Activated T-cell treated with anti-CD3 and anti-CD28 coated beads for 24 hours (primary cell): ENCODE measurements at regions not wholly inside any gene's neighbourhood (a gene's known extent, or its start where the extent isn't known, plus 50 kb on each side); places are given as distances from the start of the nearest gene placed in this dataset.
"Not testable (repeated sequence)": the region's sequence is repeated elsewhere in the genome, so short reads cannot be mapped to it uniquely, and the experiment has no call there.

Source experiments
- DNase-seq: peaks from one replicate; pipeline ENCODE4 v3.0.0-alpha.2; 2020; ENCODE audit warnings: low read depth

DNA sequence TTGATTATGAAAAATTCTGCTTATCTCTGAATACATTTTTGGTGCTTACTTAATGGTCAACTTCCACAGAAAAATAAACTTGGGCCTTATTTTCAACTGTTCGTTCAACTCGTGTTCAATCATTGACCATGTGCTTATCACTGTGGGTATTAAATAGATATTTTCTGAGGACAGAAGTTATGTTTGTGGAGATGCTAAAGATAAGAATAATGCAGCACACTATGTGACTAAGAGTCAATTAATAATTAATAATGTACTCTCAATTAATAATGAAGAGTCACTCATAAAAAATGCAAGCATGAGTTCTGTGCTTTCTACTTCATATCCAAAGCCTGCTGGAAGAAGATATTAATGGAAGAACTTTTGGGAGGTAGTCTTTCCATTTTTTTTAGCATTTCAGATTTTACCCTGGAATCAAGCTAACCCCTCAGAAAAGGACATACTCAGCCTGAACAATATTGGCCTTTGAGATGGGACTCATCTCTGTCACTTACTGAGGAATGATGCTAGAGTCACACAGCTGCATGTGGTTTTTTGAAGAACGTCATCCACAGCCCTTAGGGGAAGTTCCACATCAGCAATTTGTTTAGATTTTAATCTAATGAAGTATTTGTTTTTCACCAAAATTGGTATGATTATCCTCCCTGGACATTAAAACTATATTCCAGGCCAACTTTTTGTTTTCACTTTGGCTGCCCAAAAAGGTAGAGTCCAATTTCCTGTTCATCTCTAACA, 191.9 kb upstream of the CRIM1 start:
- no peak for DNase-seq

DNA sequence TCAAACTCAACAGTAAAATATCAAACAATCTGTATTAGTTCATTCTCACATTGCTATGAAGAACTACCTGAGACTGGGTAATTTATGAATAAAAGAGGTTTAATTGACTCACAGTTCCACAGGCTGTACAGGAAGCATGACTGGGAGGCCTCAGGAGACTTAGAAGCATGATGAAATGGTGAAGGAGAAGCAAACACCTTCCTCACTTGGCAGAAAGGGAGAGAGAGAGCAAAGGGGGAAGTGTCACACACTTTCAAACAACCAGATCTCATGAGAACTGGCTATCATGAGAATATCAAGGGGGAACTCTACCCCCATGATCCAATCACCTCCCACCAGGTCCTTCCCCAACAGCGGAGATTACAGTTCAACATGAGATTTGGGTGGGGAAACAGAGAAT, 198.5 kb upstream of the CRIM1 start:
- not testable (repeated sequence) for DNase-seq

DNA sequence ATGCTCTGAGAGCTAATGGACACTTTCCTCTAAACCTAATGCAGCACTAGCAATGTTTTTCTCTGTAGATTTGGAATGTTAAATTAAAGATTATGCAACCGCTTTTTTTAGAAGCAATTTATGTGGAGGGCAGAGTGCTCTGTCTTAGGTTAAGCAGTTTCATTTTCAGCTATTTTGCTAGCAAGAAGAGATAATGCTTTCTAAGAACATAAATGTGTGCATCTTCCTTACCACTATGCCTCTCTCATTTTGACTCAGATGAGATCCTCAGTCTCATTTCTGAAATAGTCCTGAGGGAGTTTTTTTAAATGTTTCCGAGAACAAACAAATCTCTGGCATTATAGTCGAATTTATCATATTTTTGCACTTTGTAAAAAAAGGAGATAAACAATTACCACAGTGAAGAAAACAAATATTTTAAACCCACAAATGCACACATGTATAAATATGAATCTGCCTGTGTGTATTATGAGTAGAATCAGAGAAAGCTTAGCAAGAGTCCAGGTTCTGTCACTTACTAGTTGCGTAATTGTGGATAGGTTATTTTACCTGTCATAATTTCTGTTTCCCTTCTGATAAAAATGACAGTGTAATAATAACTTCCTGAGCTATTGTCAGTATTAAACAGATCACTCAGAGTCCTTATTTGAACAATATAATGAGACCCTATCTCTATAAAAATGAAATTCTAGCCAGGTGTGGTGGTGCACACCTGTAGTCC, 207.7 kb upstream of the CRIM1 start:
- no peak for DNase-seq

DNA sequence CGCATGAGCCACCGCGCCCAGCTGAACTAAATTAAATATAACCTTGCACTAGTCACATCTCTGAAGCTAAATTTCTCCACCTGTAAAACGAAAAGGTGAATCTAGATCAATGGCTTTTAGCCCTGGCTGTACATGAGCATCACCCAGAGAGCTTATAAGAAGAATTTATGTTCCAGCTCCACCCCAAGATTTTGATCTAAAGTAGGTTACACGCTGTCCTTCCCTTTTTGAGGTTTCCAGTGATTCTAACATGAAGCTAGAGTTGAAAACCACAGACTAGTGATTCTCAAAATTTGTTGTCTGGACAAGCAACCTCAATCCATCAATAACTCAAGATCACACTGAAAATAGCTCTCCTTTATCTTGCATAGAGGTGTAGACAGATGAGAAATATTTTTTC, 208.8 kb upstream of the CRIM1 start:
- DNase-seq: no peak

DNA sequence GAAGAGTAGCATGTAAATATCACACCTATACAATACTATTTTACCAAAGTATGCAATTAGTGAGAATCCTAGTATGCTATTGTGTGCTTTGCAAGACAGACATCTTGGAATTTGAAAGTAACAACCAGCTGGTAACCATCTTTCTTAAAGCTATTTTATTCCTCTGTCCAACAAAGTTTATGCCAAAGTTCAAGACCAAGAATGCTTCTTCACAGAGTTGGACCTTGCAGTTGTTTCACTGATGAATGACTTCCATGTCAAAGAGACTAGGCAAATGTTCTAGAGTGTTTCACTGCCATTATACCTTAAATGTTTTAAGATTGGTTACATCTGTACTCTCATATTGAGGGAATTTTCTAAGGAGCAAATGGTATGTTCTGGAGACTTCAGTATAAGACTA, 215.2 kb upstream of the CRIM1 start:
- no peak for DNase-seq

DNA sequence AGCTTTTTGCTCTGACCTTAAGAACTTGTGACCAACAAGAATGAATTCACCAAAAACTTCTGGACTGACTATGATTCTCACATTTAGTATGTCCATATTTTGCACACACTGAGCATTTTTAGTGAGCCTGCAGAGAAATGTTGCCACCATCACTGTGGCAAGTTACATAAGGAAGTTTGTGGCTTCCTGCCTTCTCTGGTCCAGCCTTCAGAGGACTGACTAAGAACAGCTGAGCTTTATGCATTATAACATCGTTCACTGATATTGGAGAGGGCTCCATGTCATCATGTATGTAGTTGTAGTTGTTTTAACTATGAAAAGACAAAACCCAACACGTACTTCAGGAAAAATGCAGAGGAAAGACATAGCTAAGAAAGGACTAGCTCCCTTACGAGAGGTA, 218.0 kb upstream of the CRIM1 start:
- DNase-seq: no peak

DNA sequence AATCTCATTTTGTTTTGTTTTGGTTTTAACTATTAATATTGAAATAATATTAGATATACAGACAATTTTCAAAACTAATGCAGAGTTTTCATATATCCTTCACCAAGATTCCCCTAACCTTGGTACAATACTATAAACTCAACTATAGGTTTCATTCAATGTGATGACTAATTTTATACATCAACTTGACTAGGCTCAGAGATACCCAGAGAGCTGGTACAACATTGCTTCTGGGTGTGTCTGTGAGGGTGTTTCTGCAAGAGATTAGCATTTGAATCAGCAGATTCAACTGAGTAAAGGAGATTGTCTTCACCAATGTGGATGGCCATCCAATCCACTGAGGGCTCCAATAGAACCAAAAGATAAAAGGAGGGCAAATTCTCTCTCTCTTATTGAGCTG, 221.3 kb upstream of the CRIM1 start:
- no peak for DNase-seq

DNA sequence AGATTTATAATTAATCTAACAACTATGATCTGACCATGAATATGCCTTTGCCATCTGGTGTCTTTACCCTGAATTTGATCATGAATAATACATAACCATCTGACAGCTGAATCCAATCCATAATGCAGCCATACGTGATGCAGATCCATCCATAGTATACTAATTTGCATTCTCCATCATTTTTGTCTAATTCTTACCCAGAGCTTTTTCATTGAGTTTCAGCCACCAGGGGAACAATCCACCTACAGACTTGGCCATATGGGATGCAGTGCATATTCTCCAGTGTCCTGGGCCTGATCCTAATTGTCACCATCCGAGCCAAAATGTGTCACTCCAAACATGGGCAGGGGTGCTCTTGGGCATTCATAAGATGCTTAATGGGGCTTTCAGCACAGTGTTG, 227.2 kb upstream of the CRIM1 start:
- DNase-seq: no peak

DNA sequence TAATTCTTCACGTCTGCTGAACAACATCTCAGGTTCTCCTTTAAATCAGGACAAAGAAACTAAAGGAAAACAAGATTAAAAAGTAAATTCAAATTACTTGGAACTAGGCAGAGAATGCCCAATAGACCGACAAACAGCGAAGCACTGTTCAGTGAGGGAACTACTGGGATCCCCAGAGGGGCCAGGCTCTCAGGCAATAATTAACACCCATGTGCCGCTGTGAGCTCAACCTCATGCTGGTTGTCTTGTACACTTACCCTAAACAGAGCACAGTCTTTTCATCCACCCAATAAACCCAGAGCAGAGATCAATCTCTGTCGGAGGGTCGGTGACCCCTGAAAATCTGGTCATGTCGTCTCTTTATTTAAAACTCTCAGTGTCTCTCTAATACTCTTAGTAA, 229.9 kb upstream of the CRIM1 start:
- no peak for DNase-seq

DNA sequence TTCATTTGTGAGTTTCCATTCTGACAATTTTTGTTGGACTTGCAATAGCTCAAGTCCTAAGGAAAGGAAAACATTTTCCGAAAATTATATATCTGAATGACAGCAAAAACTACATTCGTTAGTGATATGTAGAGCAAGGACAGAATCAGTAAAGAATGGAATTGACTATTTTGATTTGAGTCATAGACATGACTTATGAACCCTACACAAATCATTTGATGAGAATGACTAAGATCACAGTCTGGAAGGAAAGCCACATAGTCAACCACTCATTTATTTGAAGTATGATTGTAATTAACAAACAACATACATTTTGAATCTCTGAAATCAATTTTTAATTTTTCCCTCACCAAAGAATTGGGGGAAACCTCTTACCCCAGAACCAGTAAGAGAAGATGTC, 231.6 kb upstream of the CRIM1 start:
- DNase-seq: no peak

DNA sequence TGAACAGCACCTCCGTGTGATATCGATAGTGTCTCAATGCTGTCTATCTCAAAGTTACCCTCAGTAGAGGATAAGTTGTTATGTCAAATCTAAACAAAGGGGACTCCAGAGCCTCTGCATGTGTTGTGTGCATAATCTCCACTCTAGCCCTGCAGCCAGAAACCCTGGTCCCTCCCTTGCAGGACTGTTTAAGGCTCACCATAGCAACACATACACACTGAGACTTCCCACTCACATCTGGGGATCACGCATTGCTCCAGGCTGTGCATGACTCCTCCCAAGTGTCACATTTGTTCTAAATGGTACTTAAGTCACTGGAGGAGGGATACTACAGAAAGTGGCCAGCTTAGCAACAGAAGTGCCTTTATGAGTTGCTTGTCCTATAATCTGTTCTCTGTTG, 258.6 kb upstream of the CRIM1 start:
- no peak for DNase-seq

DNA sequence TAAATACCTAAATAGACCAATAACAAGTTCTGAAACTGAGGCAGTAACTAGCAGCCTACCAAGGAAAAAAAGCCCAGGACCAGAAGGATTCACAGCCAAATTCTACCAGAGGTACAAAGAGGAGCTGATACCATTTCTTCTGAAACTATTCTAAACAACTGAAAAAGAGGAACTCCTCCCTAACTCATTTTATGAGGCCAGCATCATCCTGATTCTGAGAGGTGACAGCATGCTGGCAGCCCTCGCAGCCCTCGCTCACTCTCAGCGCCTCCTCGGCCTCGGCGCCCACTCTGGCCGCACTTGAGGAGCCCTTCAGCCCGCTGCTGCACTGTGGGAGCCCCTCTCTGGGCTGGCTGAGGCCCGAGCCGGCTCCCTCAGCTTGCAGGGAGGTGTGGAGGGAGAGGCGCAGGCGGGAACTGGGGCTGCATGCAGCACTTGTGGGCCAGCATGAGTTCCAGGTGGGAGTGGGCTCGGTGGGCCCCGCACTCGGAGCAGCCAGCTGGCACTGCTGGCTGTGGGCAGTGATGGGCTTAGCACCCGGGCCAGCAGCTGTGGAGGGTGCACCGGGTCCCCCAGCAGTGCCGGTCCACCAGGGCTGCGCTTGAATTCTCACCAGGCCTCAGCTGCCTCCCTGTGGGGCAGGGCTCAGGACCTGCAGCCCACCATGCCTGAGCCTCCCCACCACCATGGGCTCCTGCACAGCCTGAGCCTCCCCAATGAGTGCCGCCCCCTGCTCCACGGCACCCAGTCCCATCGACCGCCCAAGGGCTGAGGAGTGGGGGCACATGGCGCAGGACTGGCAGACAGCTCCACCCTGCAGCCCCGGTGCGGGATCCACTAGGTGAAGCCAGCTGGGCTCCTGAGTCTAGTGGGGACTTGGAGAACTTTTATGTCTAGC, 263.5 kb upstream of the CRIM1 start:
- DNase-seq: not testable (repeated sequence)

DNA sequence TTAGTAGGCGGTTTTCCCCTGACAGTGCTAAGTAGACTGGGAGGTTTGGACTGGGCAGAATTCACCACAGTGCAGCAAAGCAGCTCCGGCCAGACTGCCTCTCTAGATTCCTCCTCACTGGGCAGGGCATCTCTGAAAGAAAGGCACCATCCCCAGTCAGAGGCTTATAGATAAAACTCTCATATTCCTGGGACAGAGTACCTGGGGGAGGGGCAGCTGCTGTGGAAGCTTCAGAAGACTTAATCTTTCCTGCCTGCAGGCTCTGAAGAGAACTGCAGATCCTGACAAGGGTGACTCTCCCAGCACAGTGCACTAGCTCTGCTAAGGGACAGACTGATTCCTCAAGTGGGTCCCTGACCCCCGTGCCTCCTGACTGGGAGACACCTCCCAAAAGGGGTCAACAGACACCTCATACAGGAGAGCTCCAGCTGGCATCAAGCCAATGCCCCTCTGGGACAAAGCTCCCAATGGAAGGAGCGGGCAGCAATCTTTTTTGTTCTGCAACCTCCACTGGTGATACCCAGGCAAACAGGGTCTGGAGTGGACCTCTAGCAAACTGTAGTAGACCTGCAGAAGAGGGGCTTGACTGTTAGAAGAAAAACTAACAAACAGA, 266.8 kb upstream of the CRIM1 start:
- DNase-seq: no peak

DNA sequence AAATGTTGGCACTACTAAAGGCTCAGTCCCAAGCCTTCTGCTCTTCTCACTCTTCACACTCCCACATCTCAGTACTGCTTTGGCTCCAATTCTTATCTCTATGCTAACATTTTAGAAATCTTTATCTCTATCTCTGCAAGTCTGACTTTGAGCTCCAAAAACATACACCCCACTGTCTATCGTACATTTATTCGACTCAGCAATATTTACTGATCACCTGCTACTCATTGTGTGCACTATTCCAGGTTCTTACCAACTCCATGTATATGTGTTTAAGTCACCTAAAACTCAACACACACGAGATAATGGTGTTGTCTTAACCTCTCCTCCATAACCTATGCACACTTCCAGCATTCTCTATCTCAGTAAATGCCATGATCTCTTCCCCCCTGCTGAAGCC, 268.2 kb upstream of the CRIM1 start:
- no peak for DNase-seq

DNA sequence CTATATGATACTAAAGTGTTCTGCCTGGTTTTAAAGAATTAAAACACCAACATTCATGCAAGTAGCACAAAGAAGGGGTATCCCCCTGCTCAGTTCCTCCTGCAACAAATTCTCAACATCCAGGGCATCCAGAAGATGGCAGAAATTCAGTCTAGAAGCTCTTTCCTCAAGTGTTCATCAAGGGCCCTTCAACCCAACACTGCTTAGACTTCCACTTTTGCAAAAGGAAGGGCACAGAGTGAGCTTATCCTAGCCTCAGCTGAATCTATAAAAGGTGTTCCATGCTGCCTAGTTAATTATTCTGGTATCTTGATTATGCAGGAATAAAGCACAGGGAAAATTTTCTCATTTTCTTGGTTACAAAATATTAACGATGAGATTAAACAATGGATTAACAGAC, 275.8 kb upstream of the CRIM1 start:
- no peak for DNase-seq

DNA sequence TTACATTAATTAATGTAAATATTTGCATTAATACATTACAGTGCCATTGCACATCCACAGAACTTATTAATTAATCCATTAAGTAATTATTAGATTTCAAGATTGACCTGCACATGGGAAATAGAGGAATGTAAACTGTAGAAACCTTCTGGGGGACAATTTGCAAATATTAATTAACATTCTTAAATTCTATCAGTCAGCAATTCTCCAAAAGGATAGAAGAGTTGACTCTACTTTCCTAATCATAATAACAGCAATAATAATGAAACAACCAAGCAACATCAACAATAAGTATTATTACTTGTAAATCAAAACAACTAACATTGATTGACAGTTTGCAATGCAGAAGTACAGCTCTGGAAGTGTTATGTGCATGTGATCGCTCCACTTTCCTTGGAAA, 281.6 kb upstream of the CRIM1 start:
- DNase-seq: no peak

DNA sequence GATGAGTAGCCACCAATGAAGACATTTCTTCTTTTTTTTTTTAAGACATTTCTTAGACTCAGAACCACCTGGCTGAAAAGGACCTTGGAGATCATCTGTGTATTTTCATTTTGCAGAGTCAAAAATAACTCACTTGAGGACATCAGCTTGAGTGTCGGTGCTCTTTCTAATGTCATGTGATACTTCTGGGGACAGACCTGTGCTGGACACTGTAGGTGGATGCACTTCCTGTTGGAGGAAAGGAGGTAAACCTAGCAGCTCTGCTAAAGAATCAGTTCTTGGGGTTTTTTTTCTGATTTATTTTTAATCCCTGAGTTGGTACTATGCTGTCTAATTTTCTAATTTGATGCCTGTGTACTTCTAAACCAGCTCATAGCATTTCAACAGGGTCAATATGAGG, 283.9 kb upstream of the CRIM1 start:
- no peak for DNase-seq

DNA sequence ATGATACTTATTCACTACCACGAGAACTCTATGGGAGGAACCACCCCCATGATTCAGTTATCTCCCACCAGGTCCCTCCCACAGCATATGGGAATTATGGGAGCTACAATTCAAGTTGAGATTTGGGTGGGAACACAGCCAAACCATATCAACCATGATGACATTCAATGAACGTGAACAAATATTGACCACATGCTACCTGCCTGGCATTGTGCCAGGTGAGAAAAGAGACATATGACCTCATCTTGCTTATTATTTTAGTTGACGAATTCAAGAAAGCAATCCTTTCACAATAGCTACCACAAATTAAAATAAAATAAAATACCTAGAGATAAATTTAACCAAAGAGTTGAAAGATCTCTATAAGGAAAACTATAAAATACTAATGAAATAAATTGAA, 286.5 kb upstream of the CRIM1 start:
- DNase-seq: no peak

DNA sequence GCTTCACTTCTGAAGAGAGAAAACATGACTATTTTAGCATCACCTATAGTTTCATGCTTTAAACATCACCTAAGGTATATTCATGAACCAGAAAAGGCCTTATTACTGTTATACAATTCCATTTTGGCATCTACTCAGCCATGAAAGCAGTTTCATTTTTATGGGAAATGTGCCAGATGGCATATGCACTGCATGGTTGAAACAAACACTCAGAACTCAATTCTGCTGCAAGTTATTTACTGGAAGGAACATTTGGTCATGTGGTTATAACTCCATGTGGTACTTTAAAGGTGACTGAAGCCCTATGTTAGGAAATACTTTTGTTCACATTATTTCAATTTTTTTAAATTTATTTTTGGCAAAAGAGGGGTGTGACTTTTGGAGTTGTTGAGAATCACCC, 287.5 kb upstream of the CRIM1 start:
- DNase-seq: no peak

DNA sequence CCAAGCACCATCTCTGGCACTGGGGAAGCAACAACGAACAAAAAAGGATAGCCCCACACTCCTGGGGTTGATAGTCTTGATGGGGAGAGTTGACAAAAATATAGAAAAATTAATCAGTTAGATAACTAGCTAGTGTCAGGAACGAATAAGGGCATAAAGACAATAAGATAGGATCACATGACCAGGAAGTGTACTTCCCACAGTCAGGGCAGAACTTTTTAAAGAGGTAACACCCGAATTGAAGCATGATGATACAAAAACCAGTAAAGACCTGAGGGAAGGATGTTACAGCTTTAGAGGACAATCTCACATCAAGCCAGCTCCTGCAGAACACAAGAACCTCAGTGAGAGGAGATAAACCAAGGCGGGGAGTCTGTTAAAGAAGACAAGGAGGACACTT, 295.4 kb upstream of the CRIM1 start:
- no peak for DNase-seq

DNA sequence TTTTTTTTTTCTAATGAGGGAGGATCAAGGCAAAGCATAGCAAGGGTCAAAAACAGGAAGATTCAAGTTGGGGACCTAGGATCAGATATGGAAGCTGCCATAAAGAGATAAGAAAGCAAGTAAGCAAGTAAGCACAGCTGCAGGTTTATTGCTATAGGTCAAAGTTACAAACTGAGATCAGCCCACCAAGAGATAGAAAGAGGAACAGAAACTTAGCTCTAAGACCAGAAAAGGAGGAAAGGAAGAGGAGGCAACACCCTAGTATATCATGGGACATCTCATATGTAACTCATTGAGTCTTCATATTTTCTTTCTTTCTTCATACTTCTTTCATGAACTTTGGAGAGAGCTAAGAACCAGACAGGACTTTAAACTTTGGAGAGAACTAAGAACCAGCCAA, 295.9 kb upstream of the CRIM1 start:
- DNase-seq: no peak

DNA sequence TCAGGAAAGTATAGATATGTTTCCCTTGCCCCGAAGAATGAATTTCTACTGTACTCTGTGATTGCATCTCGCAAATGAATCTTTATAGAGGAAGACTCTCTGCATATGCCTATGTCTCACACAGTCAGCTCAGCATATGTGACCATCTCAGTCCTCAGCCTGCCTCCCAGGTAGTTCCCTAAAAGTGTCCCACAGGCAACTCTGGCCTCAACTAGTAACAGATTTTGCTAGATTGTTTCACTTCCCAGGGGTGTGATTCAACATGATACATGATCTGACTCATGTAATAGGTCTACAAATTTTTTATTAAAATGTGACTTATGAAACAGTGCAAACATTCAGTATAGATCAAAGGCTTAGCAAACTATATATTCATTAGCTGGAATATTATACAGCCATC, 296.6 kb upstream of the CRIM1 start:
- no peak for DNase-seq

DNA sequence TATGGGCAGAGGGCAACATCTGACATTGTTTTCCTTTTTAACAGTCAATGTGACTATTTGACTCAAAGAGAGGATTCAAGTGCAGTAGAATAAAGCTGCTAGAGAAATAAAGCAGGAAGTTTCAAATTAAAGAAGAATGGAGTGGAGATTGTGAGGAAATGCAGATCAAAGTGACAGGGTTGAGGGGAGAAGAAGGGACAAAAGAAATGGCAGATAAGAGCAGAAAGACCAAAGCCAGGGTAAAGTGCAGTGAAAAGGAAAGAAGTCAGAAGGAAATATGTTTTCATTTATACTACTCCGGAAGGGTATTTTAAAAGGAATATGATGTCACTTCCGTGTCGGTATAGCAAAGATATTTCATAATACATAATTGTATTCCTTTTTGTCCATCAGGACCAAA, 297.5 kb upstream of the CRIM1 start:
- DNase-seq: no peak
